IMR-90 (cell line): ENCODE measurements at regions not wholly inside any gene's neighbourhood (a gene's known extent, or its start where the extent isn't known, plus 50 kb on each side); places are given as distances from the start of the nearest gene placed in this dataset.

ENCODE experiments used
- ATAC-seq: fragments of 200-7000 bp; cut with Tn5 transposase; 2 replicates; pipeline ENCODE4 v1.9.1; 2020; ENCODE audit warnings: low read depth, mild to moderate bottlenecking, moderate library complexity
- BruUV-seq: library from RNA; stranded (reverse); fragments of 400-500 nt; replicated peaks from 2 replicates; lab custom pipeline; 2021; lab: Mats Ljungman, UMichigan
- CTCF ChIA-PET: fragments of 300-600 bp; formaldehyde crosslinking; extraction: SDS; loops from one replicate; lab custom pipeline; 2021; ENCODE audit warnings: antibody characterized with exemption; lab: Yijun Ruan, JAX
- POLR2A ChIA-PET: fragments of 300-600 bp; sonication (Branson Sonifier 250); formaldehyde crosslinking; loops from one replicate; lab custom pipeline; 2022; ENCODE audit warnings: antibody characterized with exemption; ENCODE audit not compliant: unreplicated experiment; lab: Charles Lee
- DNase-seq: peaks from one replicate; pipeline ENCODE4 v3.0.0; 2013
- H2AFZ ChIP-seq: replicated peaks from 2 replicates; pipeline ENCODE3; 2013; ENCODE audit warnings: low read length, mild to moderate bottlenecking; ENCODE audit not compliant: poor library complexity
- H2AK5ac ChIP-seq: 2 replicates; pipeline ENCODE4 v1.6.1; 2013; ENCODE audit warnings: low read depth, low read length, inconsistent platforms
- H2AK9ac ChIP-seq: replicated peaks from 2 replicates; pipeline ENCODE3; 2013; ENCODE audit warnings: mild to moderate bottlenecking, low read depth, low read length, moderate library complexity; ENCODE audit not compliant: poor library complexity
- H2BK120ac ChIP-seq: 2 replicates; pipeline ENCODE4 v1.6.1; 2013; ENCODE audit warnings: low read depth, low read length, inconsistent platforms
- H2BK15ac ChIP-seq: 3 replicates; pipeline ENCODE4 v1.6.1; 2013; ENCODE audit warnings: low read depth, low read length, inconsistent platforms
- H2BK20ac ChIP-seq: 2 replicates; pipeline ENCODE4 v1.6.1; 2013; ENCODE audit warnings: low read depth, mild to moderate bottlenecking, inconsistent platforms, low read length, moderate library complexity
- H2BK5ac ChIP-seq: 2 replicates; pipeline ENCODE4 v1.6.1; 2013; ENCODE audit warnings: mild to moderate bottlenecking, low read depth, low read length, inconsistent platforms; ENCODE audit not compliant: poor library complexity, severe bottlenecking
- H3K14ac ChIP-seq: replicated peaks from 2 replicates; pipeline ENCODE4 v1.6.1; 2013; ENCODE audit warnings: low read depth, low read length, inconsistent platforms
- H3K18ac ChIP-seq: 2 replicates; pipeline ENCODE4 v1.6.1; 2013; ENCODE audit warnings: low read depth, low read length, control low read depth
- H3K23ac ChIP-seq: 2 replicates; pipeline ENCODE4 v1.6.1; 2013; ENCODE audit warnings: low read depth, low read length, inconsistent platforms
- H3K27ac ChIP-seq: 2 replicates; pipeline ENCODE4 v1.5.1; 2013; ENCODE audit warnings: mild to moderate bottlenecking, control low read depth, low read length; ENCODE audit not compliant: insufficient read depth
- H3K27me3 ChIP-seq: 2 replicates; pipeline ENCODE4 v1.6.1; 2013; ENCODE audit warnings: low read length; ENCODE audit not compliant: control insufficient read depth, insufficient read depth
- H3K36me3 ChIP-seq: 2 replicates; pipeline ENCODE4 v1.6.1; 2013; ENCODE audit warnings: low read length, mixed read lengths; ENCODE audit not compliant: control insufficient read depth, insufficient read depth
- H3K4ac ChIP-seq: 2 replicates; pipeline ENCODE4 v1.6.1; 2013; ENCODE audit warnings: low read depth, low read length, inconsistent platforms
- H3K4me1 ChIP-seq: 2 replicates; pipeline ENCODE4 v1.6.1; 2013; ENCODE audit warnings: low read length, mixed read lengths; ENCODE audit not compliant: control insufficient read depth, insufficient read depth
- H3K4me2 ChIP-seq: 2 replicates; pipeline ENCODE4 v1.6.1; 2013; ENCODE audit warnings: low read depth, mild to moderate bottlenecking, control low read depth, low read length, moderate library complexity
- H3K4me3 ChIP-seq: 2 replicates; pipeline ENCODE4 v1.5.1; 2013; ENCODE audit warnings: low read depth, mild to moderate bottlenecking, control low read depth, low read length, moderate library complexity; ENCODE audit not compliant: insufficient read depth
- H3K56ac ChIP-seq: 2 replicates; pipeline ENCODE4 v1.6.1; 2013; ENCODE audit warnings: low read length, inconsistent platforms; ENCODE audit not compliant: insufficient read depth; ENCODE audit errors: extremely low read depth
- H3K79me1 ChIP-seq, 2 experiments: 2 replicates each; pipeline ENCODE4 v1.6.1; 2013; ENCODE audit warnings: low read length in 2 of 2, inconsistent platforms in 1 of 2, low read depth in 1 of 2
- H3K9ac ChIP-seq: 2 replicates; pipeline ENCODE4 v1.6.1; 2013; ENCODE audit warnings: low read depth, low read length, control low read depth
- H3K9me1 ChIP-seq: 2 replicates; pipeline ENCODE4 v1.6.1; 2013; ENCODE audit warnings: low read length, inconsistent platforms; ENCODE audit not compliant: insufficient read depth
- H3K9me3 ChIP-seq: 2 replicates; pipeline ENCODE4 v1.6.1; 2013; ENCODE audit warnings: low read length; ENCODE audit not compliant: control insufficient read depth, insufficient read depth
- H4K20me1 ChIP-seq: 2 replicates; pipeline ENCODE4 v1.6.1; 2013; ENCODE audit warnings: low read length, inconsistent platforms; ENCODE audit not compliant: insufficient read depth
- H4K5ac ChIP-seq: 2 replicates; pipeline ENCODE4 v1.6.1; 2013; ENCODE audit warnings: mild to moderate bottlenecking, low read depth, low read length, control low read depth
- H4K8ac ChIP-seq, 2 experiments: 2 replicates each; pipeline ENCODE4 v1.6.1; 2013; ENCODE audit warnings: low read depth in 2 of 2, low read length in 2 of 2, control low read depth in 1 of 2, inconsistent platforms in 1 of 2
- H4K91ac ChIP-seq: 2 replicates; pipeline ENCODE4 v1.6.1; 2013; ENCODE audit warnings: low read depth, low read length, inconsistent platforms; ENCODE audit not compliant: insufficient read depth
- CHD1 ChIP-seq: IDR thresholded peaks from 2 replicates; pipeline ENCODE4 v1.6.1; 2012; ENCODE audit warnings: low read depth, low read length, improper control_type of control experiment
- MAFK ChIP-seq: IDR thresholded peaks from 2 replicates; pipeline ENCODE4 v1.6.1; 2012; ENCODE audit warnings: low read depth, low read length, improper control_type of control experiment
- RFX5 ChIP-seq: IDR thresholded peaks from 2 replicates; pipeline ENCODE4 v1.8.0; 2012; ENCODE audit warnings: low read depth, mild to moderate bottlenecking, low read length, moderate library complexity
- WGBS, 2 experiments: methylation state at CpG; one replicate each; pipeline versions ENCODE4 v1.1.5 to v1.1.7; 2013; ENCODE audit warnings: missing lambda C conversion rate in 2 of 2; ENCODE audit not compliant: insufficient read length in 1 of 2; ENCODE audit errors: extremely low coverage in 2 of 2; 5-methylcytosine and 5-hydroxymethylcytosine counted together
- dilution Hi-C: fragments of 300-500 bp; cut with HindIII; formaldehyde crosslinking; loops from one replicate; pipeline ENCODE4 v1.14.3; 2018; ENCODE audit warnings: low sequenced_read_pairs; ENCODE audit not compliant: unreplicated experiment
- in situ Hi-C: fragments of 300-500 bp; cut with MboI; formaldehyde crosslinking; loops from 3 replicates; pipeline ENCODE4 v1.14.3; 2019; ENCODE audit warnings: low sequenced_read_pairs, inconsistent platforms, mixed read lengths
- intact Hi-C: fragments of 100-400 bp; cut with micrococcal nuclease; formaldehyde crosslinking; loops from 2 replicates; pipeline ENCODE4 v1.10.0; 2022

- H3K9ac ChIP-seq = no peak overlapping the region
- no peak overlapping the region for H2BK20ac ChIP-seq
- no peaks in the 10 kb centered on the region for H3K36me3 ChIP-seq
- POLR2A ChIA-PET = no interaction called here
- H4K20me1 ChIP-seq = no peaks in the 10 kb centered on the region
- no peak overlapping the region for H2BK120ac ChIP-seq
- H4K5ac ChIP-seq = no peak overlapping the region
- H3K4ac ChIP-seq = no peak overlapping the region
- intact Hi-C loops (no loop called here), dilution Hi-C loops (no loop called here), in situ Hi-C loops (no loop called here)
- no peak overlapping the region for H3K18ac ChIP-seq
- ATAC-seq (no peak), DNase-seq (no peak)
- H3K14ac ChIP-seq = no peak overlapping the region
- no peak overlapping the region for H4K8ac ChIP-seq
- H3K23ac ChIP-seq = no peak overlapping the region
- TF ChIP-seq MAFK (no peak), CHD1 (no peak), RFX5 (no peak)
- CTCF ChIA-PET = no interaction called here
- no peak overlapping the region for H3K56ac ChIP-seq
- H3K27ac ChIP-seq = no peak overlapping the region
- H3K79me1 ChIP-seq = no peaks in the 10 kb centered on the region
- no peak overlapping the region for H2AK5ac ChIP-seq
- 71% methylated on average over 5 of the region's 9 CpGs; no CpG with 5 or more reads in 1 of the 2 experiments for WGBS, 2 experiments
- H2BK15ac ChIP-seq = no peak overlapping the region
- no peak overlapping the region for H2BK5ac ChIP-seq
- no peak overlapping the region for H3K4me3 ChIP-seq
- H2AK9ac ChIP-seq = no peak overlapping the region
- BruUV-seq = no TSS peak
- H3K4me2 ChIP-seq = no peak overlapping the region
- H3K27me3 ChIP-seq = peaks cover 31% of the 10 kb centered on the region
- H4K91ac ChIP-seq = no peak overlapping the region
- H2AFZ ChIP-seq = no peak overlapping the region
- no peaks in the 10 kb centered on the region for H3K4me1 ChIP-seq
- H3K9me1 ChIP-seq = no peaks in the 10 kb centered on the region
- H3K9me3 ChIP-seq = no peaks in the 10 kb centered on the region
These were observed 184.2 kb downstream of the ENGASE start for GRCh38 chr17:79258843-79259242.
